ENCODE measurements at regions not wholly inside any gene's neighbourhood (a gene's known extent, or its start where the extent isn't known, plus 50 kb on each side); places are given as distances from the start of the nearest gene placed in this dataset.
"Not testable (repeated sequence)": the region's sequence is repeated elsewhere in the genome, so short reads cannot be mapped to it uniquely, and the experiment has no call there.

DNA sequence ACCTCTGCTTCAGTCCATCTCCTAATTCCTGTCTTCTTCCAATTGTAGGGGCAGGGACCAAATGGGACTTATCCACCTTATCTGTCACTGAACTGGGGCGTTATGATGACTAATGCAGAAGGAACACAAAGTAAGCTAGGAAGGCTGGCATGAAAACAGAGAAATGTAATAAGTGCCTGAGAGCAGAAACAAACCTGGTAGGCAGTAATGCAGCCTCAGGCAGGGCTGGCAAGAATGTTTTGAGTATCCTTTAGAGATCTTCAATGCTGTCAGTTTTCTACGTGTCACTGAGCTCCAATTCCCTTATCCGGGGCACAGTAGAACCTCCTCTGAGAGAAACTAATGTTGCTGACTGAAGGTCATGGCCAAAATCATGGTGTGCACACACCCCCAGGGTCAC, 246.2 kb upstream of the TBL1XR1 start:
- no peak overlapping the region for H3K4me3 ChIP-seq
- peaks cover 5% of the 10 kb centered on the region; the same call in 1 of the 2 replicates for H3K4me1 ChIP-seq
- H3K36me3 ChIP-seq = no peaks in the 10 kb centered on the region
- H3K9me3 ChIP-seq (replicated peaks) = no peaks in the 10 kb centered on the region
- no peak overlapping the region for H3K27ac ChIP-seq
- no peaks in the 10 kb centered on the region for H3K27me3 ChIP-seq
- DNase-seq = peak in 1 of 2 experiments; percentile 29

DNA sequence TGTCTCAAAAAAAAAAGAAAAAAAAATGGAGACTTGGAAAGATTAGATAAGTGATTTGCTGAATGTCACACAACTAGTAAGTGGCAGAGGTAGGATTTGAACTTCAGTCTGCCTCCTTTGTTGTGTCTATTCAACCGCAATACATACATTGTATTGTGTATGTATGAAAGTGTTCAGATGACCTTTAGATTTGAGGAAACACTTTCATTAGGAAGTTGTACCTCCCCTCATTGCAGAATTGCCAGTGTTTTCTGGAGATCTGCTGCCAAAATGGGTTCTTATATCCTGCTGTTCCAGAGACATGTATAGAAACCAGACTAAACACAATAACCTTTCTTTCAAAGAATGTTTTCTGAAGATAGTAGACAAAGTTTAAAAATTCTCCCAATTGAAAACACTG, 247.4 kb upstream of the TBL1XR1 start:
- H3K4me1 ChIP-seq = peaks cover 13% of the 10 kb centered on the region
- H3K9me3 ChIP-seq (replicated peaks) = no peaks in the 10 kb centered on the region
- no peak overlapping the region for H3K4me3 ChIP-seq
- DNase-seq = no peak
- no peaks in the 10 kb centered on the region for H3K36me3 ChIP-seq
- H3K27ac ChIP-seq = no peak overlapping the region
- no peaks in the 10 kb centered on the region for H3K27me3 ChIP-seq

DNA sequence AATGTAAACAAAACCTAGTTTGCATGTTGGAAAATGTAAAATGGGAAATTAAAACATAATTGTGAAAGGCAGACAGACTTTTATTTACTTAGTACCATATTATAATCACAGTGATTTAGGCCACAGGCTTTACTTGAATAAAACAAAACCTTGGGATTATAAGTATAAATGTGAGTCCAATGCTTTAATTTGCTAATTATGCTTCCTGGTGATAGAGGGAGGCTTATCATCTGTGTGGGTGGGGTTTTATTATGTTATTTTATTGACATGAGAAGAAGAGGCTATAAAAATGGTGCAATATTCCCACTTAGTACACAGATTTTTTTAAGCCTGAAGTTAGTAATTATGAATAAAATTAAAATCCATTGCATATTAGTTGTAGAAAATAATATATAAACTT, 248.3 kb upstream of the TBL1XR1 start:
- H3K36me3 ChIP-seq = no peaks in the 10 kb centered on the region
- no peak for DNase-seq

DNA sequence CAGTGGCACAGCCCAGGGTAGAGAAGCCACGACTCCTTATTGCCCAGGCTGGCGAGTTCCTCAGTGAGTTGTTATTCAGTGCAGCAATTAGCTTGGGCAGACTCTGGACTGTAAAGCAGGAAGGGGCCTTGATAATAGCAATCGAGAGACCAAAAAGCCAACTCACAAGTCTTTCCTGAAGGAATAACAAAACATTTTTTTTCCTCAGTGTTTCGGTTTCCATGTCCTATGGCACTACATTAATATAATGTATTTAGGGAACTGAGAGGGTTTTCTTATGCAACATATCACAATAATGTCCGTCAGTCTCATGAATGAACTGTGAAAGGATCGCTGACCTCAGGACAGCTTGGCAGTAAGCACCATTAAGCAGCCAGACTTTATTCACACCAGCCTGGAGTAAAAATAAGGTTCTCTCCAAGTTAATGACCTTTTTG, 248.9 kb upstream of the TBL1XR1 start:
- H3K27ac ChIP-seq = no peak overlapping the region
- H3K4me3 ChIP-seq = no peak overlapping the region
- H3K9me3 ChIP-seq (replicated peaks) = no peaks in the 10 kb centered on the region
- no peaks in the 10 kb centered on the region for H3K27me3 ChIP-seq
- H3K4me1 ChIP-seq = peaks cover 15% of the 10 kb centered on the region
- no peaks in the 10 kb centered on the region for H3K36me3 ChIP-seq
- DNase-seq = no peak

More for the DNA sequence above, 248.3 kb upstream of the TBL1XR1 start:
- Histone ChIP-seq H3K9me3 (replicated peaks) (no peaks in the 10 kb centered on the region), H3K27ac (no peak overlapping the region), H3K4me1 (peaks cover 14% of the 10 kb centered on the region), H3K4me3 (no peak overlapping the region), H3K27me3 (no peaks in the 10 kb centered on the region)

DNA sequence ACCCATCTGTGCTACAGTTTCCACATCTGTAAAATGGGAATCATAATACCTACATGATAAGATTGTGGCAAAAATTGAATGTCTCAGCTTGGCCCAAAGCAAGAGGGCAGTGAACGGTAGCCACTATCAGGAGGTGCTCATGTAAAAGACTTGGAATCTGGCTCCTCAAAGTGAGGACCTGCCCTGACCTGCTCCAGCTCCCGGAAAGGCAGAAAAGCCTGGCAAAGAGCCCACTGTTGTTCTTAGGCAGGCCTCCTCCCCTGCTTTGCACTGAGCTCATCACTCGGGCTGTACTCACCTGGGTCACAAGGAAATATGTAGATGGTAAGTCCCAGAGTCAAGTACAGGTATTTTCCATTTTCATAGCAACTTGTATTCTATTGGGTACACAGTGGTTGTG, 250.7 kb upstream of the TBL1XR1 start:
- H3K4me3 ChIP-seq = no peak overlapping the region
- H3K36me3 ChIP-seq = no peaks in the 10 kb centered on the region
- DNase-seq = no peak
- H3K9me3 ChIP-seq (replicated peaks) = no peaks in the 10 kb centered on the region
- no peaks in the 10 kb centered on the region for H3K27me3 ChIP-seq
- H3K4me1 ChIP-seq = peaks cover 29% of the 10 kb centered on the region
- H3K27ac ChIP-seq = no peak overlapping the region

GRCh38 chr3:177448987-177449359, 251.7 kb upstream of the TBL1XR1 start:
- no peaks in the 10 kb centered on the region for H3K9me3 ChIP-seq (replicated peaks)
- no peaks in the 10 kb centered on the region for H3K27me3 ChIP-seq
- peak overlapping the region; percentile 59 for H3K27ac ChIP-seq
- H3K36me3 ChIP-seq = no peaks in the 10 kb centered on the region
- H3K4me3 ChIP-seq = no peak overlapping the region
- no peak for DNase-seq
- peaks cover 24% of the 10 kb centered on the region for H3K4me1 ChIP-seq

DNA sequence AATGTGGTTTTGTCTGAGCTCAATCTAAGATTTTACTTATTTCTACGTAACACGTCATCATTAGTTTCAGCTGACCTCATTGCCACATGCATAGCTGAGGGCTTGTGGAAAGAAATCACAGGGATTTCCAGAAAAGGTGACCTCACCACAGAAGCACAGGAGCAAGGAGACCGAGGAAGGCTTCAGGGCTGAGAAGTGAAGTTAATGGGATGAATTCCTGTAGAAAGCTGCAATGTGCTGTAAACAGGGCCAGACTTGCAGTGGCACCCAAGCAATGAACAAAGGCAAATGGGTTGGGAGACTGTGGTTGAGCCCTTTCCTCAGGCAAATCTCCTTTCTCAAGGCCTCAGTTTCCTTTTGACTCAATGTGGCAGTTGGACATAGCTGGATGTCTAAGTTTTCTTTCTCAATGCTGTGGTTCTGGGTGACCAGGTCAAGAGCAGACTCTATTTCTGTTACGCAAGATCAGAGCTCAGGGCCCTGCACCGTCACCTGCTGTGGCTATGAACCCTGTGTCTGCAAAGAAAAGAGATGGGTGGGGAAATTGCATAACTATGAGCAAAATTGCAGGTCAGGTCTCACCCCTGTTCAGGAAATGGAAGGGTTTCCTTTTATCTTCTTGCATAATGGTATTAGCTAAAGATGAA, 252.2 kb upstream of the TBL1XR1 start:
- H3K27me3 ChIP-seq = no peaks in the 10 kb centered on the region
- H3K27ac ChIP-seq = peak overlapping the region; percentile 59
- peaks cover 24% of the 10 kb centered on the region for H3K4me1 ChIP-seq
- H3K9me3 ChIP-seq (replicated peaks) = no peaks in the 10 kb centered on the region
- no peak overlapping the region for H3K4me3 ChIP-seq
- DNase-seq = peak; percentile 23 to 60
- no peaks in the 10 kb centered on the region for H3K36me3 ChIP-seq

GRCh38 chr3:177451301-177451750, 254.0 kb upstream of the TBL1XR1 start:
- peaks cover 24% of the 10 kb centered on the region for H3K4me1 ChIP-seq
- H3K4me3 ChIP-seq = no peak overlapping the region

DNA sequence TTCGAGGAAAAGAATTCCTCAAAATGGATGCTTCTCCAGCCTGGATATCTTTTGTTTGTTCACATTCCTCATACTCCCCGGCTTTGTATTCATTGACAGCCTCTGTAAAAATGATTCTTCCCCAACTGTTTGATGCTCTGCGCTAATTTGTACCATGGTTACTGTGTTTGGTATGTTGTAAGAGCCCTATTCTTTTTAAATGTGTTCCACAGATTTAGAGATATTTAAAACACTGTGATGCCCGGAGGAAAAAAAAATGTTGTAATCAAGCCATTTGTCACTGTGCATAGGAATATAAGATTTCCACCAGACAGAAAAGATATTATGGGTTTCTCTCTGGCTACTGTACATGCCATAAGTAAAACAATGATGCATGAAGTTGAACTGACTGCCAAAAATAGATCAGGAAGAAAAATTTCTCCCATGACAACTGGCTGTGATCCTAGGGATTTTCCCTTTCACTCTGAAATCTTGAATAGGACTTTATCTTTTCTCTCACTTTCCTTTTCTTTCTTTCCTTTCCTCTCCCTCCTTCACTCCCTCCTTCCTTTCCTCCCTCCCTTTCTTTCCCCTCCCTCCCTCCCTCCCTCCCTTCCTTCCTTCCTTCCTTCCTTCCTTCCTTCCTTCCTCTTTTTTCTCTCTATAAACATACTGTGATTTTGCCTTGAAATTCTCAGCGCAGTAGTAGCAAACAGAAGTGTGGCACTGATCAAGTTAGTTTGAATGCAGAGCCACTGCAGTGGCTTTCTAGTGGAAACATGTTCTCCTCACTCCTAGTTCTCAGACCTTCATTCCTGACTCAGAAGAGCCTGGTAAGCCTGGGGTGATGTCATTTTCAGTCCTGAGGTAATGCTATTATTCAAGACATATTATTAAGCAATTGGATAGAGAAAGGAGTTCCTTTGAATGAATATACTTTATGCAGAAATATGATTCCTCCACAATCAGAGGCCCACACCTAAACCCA, 254.9 kb upstream of the TBL1XR1 start:
- no peaks in the 10 kb centered on the region for H3K36me3 ChIP-seq
- H3K9me3 ChIP-seq (replicated peaks) = no peaks in the 10 kb centered on the region
- H3K4me3 ChIP-seq = peak overlapping the region; percentile 14; the same call in 1 of the 2 replicates
- DNase-seq = peak in 1 of 2 experiments; percentile 49
- peaks cover 24% of the 10 kb centered on the region for H3K4me1 ChIP-seq
- H3K27ac ChIP-seq = peak overlapping the region; percentile 80
- no peaks in the 10 kb centered on the region for H3K27me3 ChIP-seq

More at GRCh38 chr3:177451301-177451750, 254.0 kb upstream of the TBL1XR1 start:
- no peak for DNase-seq
- Histone ChIP-seq H3K36me3 (no peaks in the 10 kb centered on the region), H3K27ac (peak overlapping the region; percentile 80), H3K27me3 (no peaks in the 10 kb centered on the region), H3K9me3 (replicated peaks) (no peaks in the 10 kb centered on the region)

- H3K4me1 ChIP-seq = peaks cover 24% of the 10 kb centered on the region
- no peaks in the 10 kb centered on the region for H3K27me3 ChIP-seq
- H3K36me3 ChIP-seq = no peaks in the 10 kb centered on the region
- no peak for DNase-seq
- H3K4me3 ChIP-seq = no peak overlapping the region
- H3K27ac ChIP-seq = peak overlapping the region; percentile 80
- H3K9me3 ChIP-seq (replicated peaks) = 0 out of 2 replicates have a peak, but pooled peaks cover 2% of the 10 kb centered on the region
Measured at GRCh38 chr3:177452831-177453450, 255.7 kb upstream of the TBL1XR1 start.

DNA sequence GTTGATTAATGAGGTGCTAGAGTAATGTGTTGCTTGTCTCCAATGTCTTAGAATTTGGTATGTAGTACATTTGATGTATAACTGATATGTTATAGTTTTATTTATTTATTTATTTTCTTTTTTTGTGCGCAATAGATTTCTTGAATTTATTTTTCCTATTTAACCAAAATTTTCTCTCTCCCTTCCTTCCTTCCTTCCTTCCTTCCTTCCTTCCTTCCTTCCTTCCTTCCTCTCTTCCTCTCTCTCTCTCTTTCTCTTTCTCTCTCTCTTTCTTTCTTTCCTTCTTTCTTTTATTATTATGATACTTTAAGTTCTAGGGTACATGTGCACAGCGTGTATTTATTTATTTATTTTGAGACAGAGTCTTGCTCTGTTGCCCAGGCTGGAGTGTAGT, 256.2 kb upstream of the TBL1XR1 start:
- H3K9me3 ChIP-seq (replicated peaks) = 0 out of 2 replicates have a peak, but pooled peaks cover 2% of the 10 kb centered on the region
- no peak for DNase-seq
- H3K36me3 ChIP-seq = no peaks in the 10 kb centered on the region
- H3K27me3 ChIP-seq = no peaks in the 10 kb centered on the region
- H3K27ac ChIP-seq = no peak overlapping the region
- H3K4me3 ChIP-seq = no peak overlapping the region
- peaks cover 24% of the 10 kb centered on the region for H3K4me1 ChIP-seq

DNA sequence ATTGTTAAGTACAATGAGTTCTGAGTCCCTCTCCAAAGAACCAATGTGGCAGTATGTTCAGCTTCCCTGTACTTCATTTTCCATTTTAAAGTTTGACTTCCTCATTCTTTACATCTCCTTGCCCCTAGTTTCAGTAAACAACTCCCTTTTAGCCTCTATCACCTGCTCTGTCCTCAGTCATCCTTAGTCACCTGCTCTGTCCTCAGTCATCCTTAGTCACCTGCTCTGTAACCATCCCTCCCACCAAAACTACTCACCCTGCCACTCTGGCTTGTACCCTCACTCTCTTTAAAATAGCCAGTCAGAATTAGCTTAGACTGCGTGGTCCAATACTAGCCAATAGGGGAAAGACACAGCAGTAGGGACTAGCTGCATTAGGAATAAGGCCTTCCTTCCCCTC, 259.9 kb upstream of the TBL1XR1 start:
- peaks cover 31% of the 10 kb centered on the region for H3K4me1 ChIP-seq
- not testable (repeated sequence) for H3K4me3 ChIP-seq; H3K27me3 ChIP-seq; H3K36me3 ChIP-seq; DNase-seq; H3K9me3 ChIP-seq (replicated peaks); H3K27ac ChIP-seq

DNA sequence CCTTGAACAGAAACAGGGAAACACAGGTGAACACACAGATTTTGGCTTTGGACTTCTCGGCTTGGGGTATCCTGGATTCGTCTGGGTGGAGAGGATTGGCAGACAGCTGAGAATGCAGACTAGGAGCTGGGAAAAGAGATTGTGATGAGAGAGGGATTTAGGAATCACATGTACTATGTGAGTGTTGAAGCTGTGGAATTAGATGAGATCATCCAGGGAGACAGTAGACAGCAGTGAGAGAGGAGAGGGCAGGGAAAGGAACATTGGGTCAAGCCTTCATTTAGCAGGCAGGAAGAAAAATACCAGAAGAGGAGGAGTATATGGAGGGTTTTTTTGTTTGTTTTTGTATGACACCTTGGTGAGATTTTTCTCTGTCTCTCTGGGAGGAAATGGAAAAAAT, 262.1 kb upstream of the TBL1XR1 start:
- Histone ChIP-seq H3K9me3 (replicated peaks) (0 out of 2 replicates have a peak, but pooled peaks cover 2% of the 10 kb centered on the region), H3K27me3 (no peaks in the 10 kb centered on the region), H3K27ac (peak overlapping the region; percentile 77), H3K4me3 (peak overlapping the region; percentile 41), H3K36me3 (no peaks in the 10 kb centered on the region), H3K4me1 (peaks cover 27% of the 10 kb centered on the region)
- DNase-seq = peak; percentile 60 to 79

- Histone ChIP-seq H3K27me3 (no peaks in the 10 kb centered on the region), H3K36me3 (no peaks in the 10 kb centered on the region), H3K27ac (peak overlapping the region; percentile 77), H3K4me1 (peaks cover 27% of the 10 kb centered on the region), H3K9me3 (replicated peaks) (0 out of 2 replicates have a peak, but pooled peaks cover 2% of the 10 kb centered on the region), H3K4me3 (peak overlapping the region; percentile 41)
- peak in 1 of 2 experiments; percentile 38 for DNase-seq
Measured at GRCh38 chr3:177460047-177460446, 262.8 kb upstream of the TBL1XR1 start.
